Brain microvascular endothelial cell (primary cell): ENCODE measurements at regions not wholly inside any gene's neighbourhood (a gene's known extent, or its start where the extent isn't known, plus 50 kb on each side); places are given as distances from the start of the nearest gene placed in this dataset.
"Not testable (repeated sequence)": the region's sequence is repeated elsewhere in the genome, so short reads cannot be mapped to it uniquely, and the experiment has no call there.

ENCODE experiments used
- DNase-seq: peaks from one replicate; pipeline ENCODE4 v3.0.0-alpha.2; 2020
- H3K27ac ChIP-seq: fragments of 250-450 bp; sonication (Bioruptor Pico); 2 replicates; pipeline ENCODE4 v1.5.1; 2020; ENCODE audit warnings: mild to moderate bottlenecking, moderate library complexity
- H3K27me3 ChIP-seq: fragments of 250-450 bp; sonication (Bioruptor Pico); replicated peaks from 2 replicates; pipeline ENCODE4 v1.5.1; 2020; ENCODE audit warnings: mild to moderate bottlenecking
- H3K36me3 ChIP-seq: fragments of 250-450 bp; sonication (Bioruptor Pico); replicated peaks from 2 replicates; pipeline ENCODE4 v1.5.1; 2020; ENCODE audit warnings: mild to moderate bottlenecking
- H3K4me3 ChIP-seq: 2 replicates; pipeline ENCODE4 v1.5.1; 2011; ENCODE audit warnings: low read depth, mild to moderate bottlenecking, control low read depth, low read length, moderate library complexity
- in situ Hi-C: cut with HindIII; loops from 2 replicates; pipeline ENCODE4 v1.10.0; 2017; ENCODE audit warnings: low sequenced_read_pairs, low pct_ligation_motif_present
- TF ChIP-seq, protein P1 (sequence below): IDR thresholded peaks from 2 replicates; pipeline ENCODE4 v1.5.1; 2011; ENCODE audit warnings: low read depth, mild to moderate bottlenecking, moderate library complexity, low read length, control low read depth, inconsistent platforms; ENCODE audit errors: missing control alignments

DNA sequence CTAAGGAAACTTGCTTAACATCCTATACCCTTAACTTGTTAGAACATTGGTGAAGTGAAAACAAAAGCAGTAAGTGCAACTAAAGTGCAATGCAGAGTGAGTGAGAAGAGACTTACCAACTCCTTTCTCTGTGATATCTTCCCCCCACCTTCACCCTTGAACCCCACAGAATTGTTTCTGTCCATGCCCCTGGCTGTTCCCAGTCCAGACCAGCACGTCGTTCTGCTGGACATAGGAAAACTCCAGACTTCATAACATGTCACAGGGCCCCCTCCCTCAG is 91.9 kb downstream of the DAD1 start:
- DNase-seq: no peak
- in situ Hi-C loops: no loop called here
- TF ChIP-seq, protein P1, sequence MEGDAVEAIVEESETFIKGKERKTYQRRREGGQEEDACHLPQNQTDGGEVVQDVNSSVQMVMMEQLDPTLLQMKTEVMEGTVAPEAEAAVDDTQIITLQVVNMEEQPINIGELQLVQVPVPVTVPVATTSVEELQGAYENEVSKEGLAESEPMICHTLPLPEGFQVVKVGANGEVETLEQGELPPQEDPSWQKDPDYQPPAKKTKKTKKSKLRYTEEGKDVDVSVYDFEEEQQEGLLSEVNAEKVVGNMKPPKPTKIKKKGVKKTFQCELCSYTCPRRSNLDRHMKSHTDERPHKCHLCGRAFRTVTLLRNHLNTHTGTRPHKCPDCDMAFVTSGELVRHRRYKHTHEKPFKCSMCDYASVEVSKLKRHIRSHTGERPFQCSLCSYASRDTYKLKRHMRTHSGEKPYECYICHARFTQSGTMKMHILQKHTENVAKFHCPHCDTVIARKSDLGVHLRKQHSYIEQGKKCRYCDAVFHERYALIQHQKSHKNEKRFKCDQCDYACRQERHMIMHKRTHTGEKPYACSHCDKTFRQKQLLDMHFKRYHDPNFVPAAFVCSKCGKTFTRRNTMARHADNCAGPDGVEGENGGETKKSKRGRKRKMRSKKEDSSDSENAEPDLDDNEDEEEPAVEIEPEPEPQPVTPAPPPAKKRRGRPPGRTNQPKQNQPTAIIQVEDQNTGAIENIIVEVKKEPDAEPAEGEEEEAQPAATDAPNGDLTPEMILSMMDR: no peak
- Histone ChIP-seq H3K4me3 (no peak overlapping the region), H3K27ac (no peak overlapping the region), H3K36me3 (no peaks in the 10 kb centered on the region), H3K27me3 (no peaks in the 10 kb centered on the region)

DNA sequence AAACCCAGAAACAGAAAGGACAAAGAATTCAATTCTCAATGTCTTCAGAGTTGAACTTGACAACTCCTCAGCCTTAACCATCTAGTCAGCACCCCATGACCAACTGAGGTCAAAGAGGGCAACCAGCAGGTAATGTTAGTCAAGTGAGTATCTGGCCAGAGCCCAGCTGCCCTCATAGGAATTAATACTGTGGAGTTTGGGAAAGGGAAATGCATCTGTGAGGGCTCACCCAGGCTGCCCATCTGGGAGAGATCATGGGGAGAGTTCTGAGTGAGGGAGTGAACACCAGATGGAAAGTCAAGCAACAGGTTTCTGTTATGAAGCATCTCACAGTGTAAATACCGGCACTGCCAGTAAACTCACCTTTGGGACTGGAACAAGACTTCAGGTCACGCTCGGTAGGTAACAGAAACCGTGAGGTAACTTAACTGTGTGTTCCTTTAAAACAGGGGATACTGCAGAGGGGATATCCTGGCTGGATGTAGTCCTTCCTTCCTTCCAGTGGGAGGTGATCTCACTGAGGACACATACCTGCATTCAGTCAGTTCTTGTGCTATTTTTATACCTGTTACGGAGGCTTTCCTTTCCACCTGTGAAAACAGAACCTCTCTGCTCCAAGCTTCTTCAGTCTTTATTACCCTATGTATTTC is 94.4 kb downstream of the DAD1 start:
- in situ Hi-C loops: no loop called here
- no peak for DNase-seq
- no peaks in the 10 kb centered on the region for H3K27me3 ChIP-seq
- TF ChIP-seq, protein P1: no peak
- no peak overlapping the region for H3K4me3 ChIP-seq
- no peak overlapping the region for H3K27ac ChIP-seq
- H3K36me3 ChIP-seq: no peaks in the 10 kb centered on the region

- in situ Hi-C loops: no loop called here
- TF ChIP-seq, protein P1: no peak
- Histone ChIP-seq H3K27me3 (no peaks in the 10 kb centered on the region), H3K27ac (no peak overlapping the region), H3K4me3 (no peak overlapping the region), H3K36me3 (no peaks in the 10 kb centered on the region)
- no peak for DNase-seq
Measured at GRCh38 chr14:22493753-22494152, 95.3 kb downstream of the DAD1 start.

DNA sequence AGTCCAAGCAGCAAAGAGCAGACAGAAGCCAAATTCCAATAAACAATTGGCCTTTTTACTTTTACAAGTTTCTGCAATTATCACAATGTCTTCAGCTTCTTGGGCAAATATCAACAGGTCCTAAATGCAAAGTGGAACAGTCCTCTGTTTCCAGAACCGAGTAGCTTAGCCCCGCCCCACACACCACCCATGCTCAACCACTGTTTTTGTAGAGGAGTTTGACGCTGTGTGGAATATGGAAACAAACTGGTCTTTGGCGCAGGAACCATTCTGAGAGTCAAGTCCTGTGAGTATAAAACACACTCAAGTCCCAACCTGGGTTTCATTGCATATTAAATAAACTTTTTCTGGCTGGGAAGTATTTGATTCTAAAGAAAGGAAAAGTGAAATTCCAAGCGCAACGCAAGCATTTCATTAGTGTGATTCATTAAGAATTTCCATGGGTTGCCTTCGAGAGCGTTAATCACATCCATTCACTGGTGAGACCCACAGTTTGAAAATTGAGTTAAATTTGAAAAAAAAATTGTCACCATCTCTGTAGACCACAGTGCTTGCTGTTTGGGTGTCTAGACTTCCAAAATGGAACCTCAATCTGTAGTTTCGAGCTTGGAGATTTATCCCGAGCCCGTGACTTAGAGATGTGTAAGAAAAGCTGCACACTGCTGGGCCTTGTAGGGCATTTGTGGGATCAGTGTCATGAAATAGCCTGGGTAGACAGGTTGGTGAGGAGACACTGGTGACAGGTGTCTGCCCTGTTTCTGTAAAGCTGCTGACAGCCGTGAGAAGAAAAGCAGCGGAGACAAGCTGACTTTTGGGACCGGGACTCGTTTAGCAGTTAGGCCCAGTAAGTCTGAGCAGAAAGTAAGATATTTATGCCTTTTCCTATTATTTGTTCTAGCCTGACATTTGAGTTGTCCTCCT is 96.1 kb downstream of the DAD1 start:
- TF ChIP-seq, protein P1: no peak
- in situ Hi-C loops: no loop called here
- Histone ChIP-seq H3K27me3 (no peaks in the 10 kb centered on the region), H3K27ac (no peak overlapping the region), H3K4me3 (no peak overlapping the region), H3K36me3 (no peaks in the 10 kb centered on the region)
- no peak for DNase-seq

- in situ Hi-C loops: no loop called here
- DNase-seq: no peak
- no peak overlapping the region for H3K27ac ChIP-seq
Measured at GRCh38 chr14:22491683-22492621, 97.1 kb downstream of the DAD1 start.

DNA sequence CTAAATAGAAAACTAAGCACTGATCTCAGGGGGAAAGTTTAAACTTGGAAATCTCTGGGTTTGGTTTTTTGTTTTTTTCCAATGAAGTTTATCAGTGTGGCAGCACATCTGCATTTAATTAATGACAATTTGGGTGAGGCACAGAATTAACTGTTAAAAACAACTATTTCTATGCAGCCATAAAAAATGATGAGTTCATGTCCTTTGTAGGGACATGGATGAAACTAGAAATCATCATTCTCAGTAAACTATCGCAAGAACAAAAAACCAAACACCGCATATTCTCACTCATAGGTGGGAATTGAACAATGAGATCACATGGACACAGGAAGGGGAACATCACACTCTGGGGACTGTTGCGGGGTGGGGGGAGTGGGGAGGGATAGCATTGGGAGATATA is 98.0 kb downstream of the DAD1 start:
- DNase-seq, H3K36me3 ChIP-seq, H3K27ac ChIP-seq, H3K27me3 ChIP-seq, in situ Hi-C loops, H3K4me3 ChIP-seq: not testable (repeated sequence)

More at GRCh38 chr14:22491683-22492621, 97.1 kb downstream of the DAD1 start:
- Histone ChIP-seq H3K27me3 (no peaks in the 10 kb centered on the region), H3K4me3 (no peak overlapping the region), H3K36me3 (no peaks in the 10 kb centered on the region)
- TF ChIP-seq, protein P1: no peak
